ENCODE measurements at regions not wholly inside any gene's neighbourhood (a gene's known extent, or its start where the extent isn't known, plus 50 kb on each side); places are given as distances from the start of the nearest gene placed in this dataset.
"Not testable (repeated sequence)": the region's sequence is repeated elsewhere in the genome, so short reads cannot be mapped to it uniquely, and the experiment has no call there.

GRCh38 chr7:120033114-120033513 lies 239.9 kb upstream of the KCND2 start:
- H3K4me3 ChIP-seq = no peak overlapping the region
- no peaks in the 10 kb centered on the region for H3K4me1 ChIP-seq
- no peaks in the 10 kb centered on the region for H3K9me3 ChIP-seq (replicated peaks)
- no peaks in the 10 kb centered on the region for H3K36me3 ChIP-seq
- no peak overlapping the region for H3K27ac ChIP-seq
- peak in 1 of 2 experiments; percentile 40 for DNase-seq
- H3K27me3 ChIP-seq = no peaks in the 10 kb centered on the region

- no peaks in the 10 kb centered on the region for H3K9me3 ChIP-seq (replicated peaks)
- DNase-seq = no peak
- H3K36me3 ChIP-seq = no peaks in the 10 kb centered on the region
- no peak overlapping the region for H3K4me3 ChIP-seq
- H3K27me3 ChIP-seq = no peaks in the 10 kb centered on the region
- H3K27ac ChIP-seq = no peak overlapping the region
- H3K4me1 ChIP-seq = no peaks in the 10 kb centered on the region
Measured at GRCh38 chr7:120039138-120039537, 233.8 kb upstream of the KCND2 start.

GRCh38 chr7:120041798-120042197 lies 231.2 kb upstream of the KCND2 start:
- Histone ChIP-seq H3K9me3 (replicated peaks) (no peaks in the 10 kb centered on the region), H3K27me3 (no peaks in the 10 kb centered on the region), H3K4me3 (no peak overlapping the region), H3K36me3 (no peaks in the 10 kb centered on the region), H3K27ac (no peak overlapping the region), H3K4me1 (no peaks in the 10 kb centered on the region)
- DNase-seq = no peak

DNA sequence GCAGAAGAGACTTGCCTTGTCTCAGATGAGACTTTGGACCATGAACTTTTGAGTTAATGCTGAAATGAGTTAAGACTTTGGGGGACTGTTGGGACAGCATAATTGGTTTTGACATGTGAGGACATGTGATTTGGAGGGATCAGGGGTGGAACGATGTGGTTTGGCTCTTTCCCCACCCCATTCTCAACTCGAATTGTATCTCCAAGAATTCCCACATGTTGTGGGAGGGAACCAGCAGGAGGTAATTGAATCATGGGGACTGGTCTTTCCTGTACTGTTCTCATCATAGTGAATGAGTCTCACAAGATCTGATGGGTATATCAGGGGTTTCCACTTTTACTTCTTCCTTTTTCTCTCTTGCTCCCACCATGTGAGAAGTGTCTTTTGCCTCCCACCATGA lies 229.7 kb upstream of the KCND2 start:
- DNase-seq = no peak
- H3K27me3 ChIP-seq = 0 out of 2 replicates have a peak, but pooled peaks cover 4% of the 10 kb centered on the region
- no peaks in the 10 kb centered on the region for H3K4me1 ChIP-seq
- no peaks in the 10 kb centered on the region for H3K9me3 ChIP-seq (replicated peaks)
- no peaks in the 10 kb centered on the region for H3K36me3 ChIP-seq
- H3K27ac ChIP-seq = no peak overlapping the region
- H3K4me3 ChIP-seq = no peak overlapping the region

- Histone ChIP-seq H3K4me1 (no peaks in the 10 kb centered on the region), H3K9me3 (replicated peaks) (no peaks in the 10 kb centered on the region), H3K4me3 (no peak overlapping the region), H3K27me3 (0 out of 2 replicates have a peak, but pooled peaks cover 4% of the 10 kb centered on the region), H3K36me3 (no peaks in the 10 kb centered on the region), H3K27ac (no peak overlapping the region)
- DNase-seq = no peak
Measured at GRCh38 chr7:120052884-120053382, 220.0 kb upstream of the KCND2 start.

DNA sequence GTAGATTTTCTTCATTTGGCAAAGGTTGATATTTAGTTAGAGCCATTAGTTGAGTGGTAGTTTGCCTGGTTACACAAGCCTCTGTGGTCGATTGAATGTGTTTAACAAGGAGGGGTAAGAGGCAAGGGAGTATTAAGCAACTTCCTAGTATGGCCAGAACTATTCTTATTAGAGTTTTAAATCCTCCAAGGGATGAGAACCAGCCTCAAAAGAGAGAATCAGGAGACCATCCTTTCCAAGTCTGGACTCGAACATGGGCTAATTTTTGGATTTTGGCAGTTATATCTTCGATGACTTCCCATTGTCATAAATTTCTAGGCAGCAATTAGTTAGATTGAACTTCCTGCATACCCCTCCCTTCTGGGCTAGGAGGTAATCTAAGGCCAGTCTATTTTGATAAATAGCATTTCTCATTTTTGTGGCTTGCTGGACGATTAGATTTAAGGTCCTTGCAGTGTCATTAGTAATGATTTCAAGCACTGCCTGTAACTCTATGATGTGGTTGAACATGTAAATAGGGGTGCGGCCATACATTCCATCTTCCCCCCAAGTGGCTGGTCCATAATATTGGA lies 219.5 kb upstream of the KCND2 start:
- Histone ChIP-seq H3K9me3 (replicated peaks) (no peaks in the 10 kb centered on the region), H3K27ac (no peak overlapping the region)

DNA sequence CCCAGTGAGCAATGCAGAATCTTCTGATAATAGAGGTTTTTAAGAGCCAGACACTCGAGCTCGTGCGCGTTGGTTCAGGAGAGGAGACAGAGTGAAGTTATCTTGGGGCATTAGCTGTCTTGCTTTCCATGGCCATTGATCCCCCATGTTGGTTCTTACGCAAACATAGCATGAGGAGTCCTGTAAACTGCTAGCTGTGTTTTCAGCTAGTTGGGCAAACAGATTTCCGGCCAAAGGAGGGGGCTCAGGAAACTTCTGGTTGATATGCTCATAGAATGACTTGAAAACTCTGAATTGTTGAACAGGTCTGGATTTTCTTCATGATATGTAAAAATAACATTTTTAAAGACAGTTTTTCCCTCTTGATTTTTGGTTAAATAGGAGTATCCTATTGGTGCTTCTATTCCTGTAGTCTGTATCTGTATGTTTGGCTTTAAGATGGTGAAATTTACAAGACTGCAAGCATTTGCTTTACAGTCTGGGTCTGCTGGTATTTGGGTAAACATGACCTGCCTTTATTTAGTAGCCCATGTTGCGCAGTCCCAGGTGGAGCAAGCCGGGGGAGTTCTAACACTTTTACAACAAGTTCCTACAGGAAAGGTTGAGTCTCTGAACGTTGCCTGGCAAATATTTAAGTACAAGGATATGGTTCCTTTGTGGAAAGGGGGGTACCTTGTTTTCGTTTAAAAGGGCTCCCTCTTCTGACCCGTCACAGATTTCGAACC lies 218.4 kb upstream of the KCND2 start:
- H3K4me3 ChIP-seq = no peak overlapping the region
- H3K4me1 ChIP-seq = no peaks in the 10 kb centered on the region
- H3K27me3 ChIP-seq = no peaks in the 10 kb centered on the region
- no peak for DNase-seq
- no peak overlapping the region for H3K27ac ChIP-seq
- H3K36me3 ChIP-seq = no peaks in the 10 kb centered on the region
- no peaks in the 10 kb centered on the region for H3K9me3 ChIP-seq (replicated peaks)

More for the DNA sequence above, 219.5 kb upstream of the KCND2 start:
- H3K4me3 ChIP-seq = no peak overlapping the region
- H3K36me3 ChIP-seq = no peaks in the 10 kb centered on the region
- no peaks in the 10 kb centered on the region for H3K27me3 ChIP-seq
- no peaks in the 10 kb centered on the region for H3K4me1 ChIP-seq
- no peak for DNase-seq

DNA sequence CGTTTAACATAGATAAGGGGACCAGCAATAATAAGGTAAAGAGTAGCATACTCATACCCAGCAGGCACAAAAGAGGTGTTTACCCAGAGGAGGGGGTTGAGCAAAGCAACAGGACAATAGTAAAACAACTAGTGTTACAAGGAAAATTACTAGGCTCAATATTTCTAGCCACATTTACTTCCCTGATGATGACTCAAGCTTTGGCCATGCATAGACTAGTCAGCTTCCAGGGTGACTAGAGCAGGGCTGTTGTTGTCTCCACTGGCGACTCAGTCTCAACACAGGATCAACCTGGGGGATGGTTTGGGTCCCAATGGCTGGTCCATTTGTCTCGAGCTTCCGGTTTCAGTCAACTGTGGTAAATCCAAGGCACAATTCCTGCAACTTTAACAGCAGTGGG lies 217.7 kb upstream of the KCND2 start:
- Histone ChIP-seq H3K4me1 (no peaks in the 10 kb centered on the region), H3K27ac (no peak overlapping the region), H3K36me3 (no peaks in the 10 kb centered on the region), H3K27me3 (no peaks in the 10 kb centered on the region), H3K9me3 (replicated peaks) (no peaks in the 10 kb centered on the region), H3K4me3 (no peak overlapping the region)
- DNase-seq = no peak

DNA sequence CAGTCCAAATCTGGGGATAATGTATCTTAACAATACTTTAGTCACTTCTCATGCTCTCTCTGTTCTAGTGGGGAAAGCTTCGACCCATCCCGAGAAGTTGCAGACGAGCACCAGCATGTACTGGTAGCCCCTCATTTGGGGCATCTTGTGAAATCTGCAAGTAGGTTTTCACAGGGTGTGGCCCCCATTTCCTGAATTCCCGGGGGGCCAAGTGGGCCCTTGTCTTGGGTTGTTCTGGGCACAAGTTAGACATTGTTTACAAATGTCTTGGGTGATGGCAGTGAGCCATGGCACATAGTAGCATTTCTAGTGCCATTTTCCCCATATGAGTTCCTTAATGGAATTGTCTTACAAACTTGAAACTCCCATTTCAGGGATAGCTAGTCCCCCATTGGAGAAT lies 216.7 kb upstream of the KCND2 start:
- H3K27me3 ChIP-seq = no peaks in the 10 kb centered on the region
- no peaks in the 10 kb centered on the region for H3K36me3 ChIP-seq
- no peaks in the 10 kb centered on the region for H3K9me3 ChIP-seq (replicated peaks)
- H3K27ac ChIP-seq = no peak overlapping the region
- no peak for DNase-seq
- no peaks in the 10 kb centered on the region for H3K4me1 ChIP-seq
- H3K4me3 ChIP-seq = no peak overlapping the region

- no peak overlapping the region for H3K4me3 ChIP-seq
Measured at GRCh38 chr7:120059641-120060040, 213.3 kb upstream of the KCND2 start.

DNA sequence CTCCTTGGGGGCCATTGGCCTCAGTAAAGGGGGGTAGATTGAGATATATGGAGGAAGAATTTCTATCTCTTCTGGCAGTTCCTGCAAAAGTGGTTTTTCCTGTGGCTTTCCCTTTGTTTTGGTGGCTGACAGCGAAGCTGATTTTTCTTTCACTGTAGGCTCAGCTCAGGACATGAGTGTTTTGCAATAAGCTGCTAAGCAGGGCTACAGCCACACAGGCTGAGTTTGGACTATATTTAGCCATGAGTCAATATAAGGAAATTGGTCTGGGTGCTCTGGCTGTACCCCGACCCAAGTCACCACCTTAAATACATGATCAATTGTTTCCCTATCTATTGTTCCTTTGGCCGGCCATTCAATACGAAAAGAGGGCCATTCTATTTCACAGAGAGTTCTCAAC lies 212.7 kb upstream of the KCND2 start:
- Histone ChIP-seq H3K36me3 (no peaks in the 10 kb centered on the region), H3K27me3 (no peaks in the 10 kb centered on the region), H3K27ac (no peak overlapping the region), H3K9me3 (replicated peaks) (no peaks in the 10 kb centered on the region), H3K4me3 (no peak overlapping the region), H3K4me1 (no peaks in the 10 kb centered on the region)
- no peak for DNase-seq

More at GRCh38 chr7:120059641-120060040, 213.3 kb upstream of the KCND2 start:
- DNase-seq = no peak
- H3K4me1 ChIP-seq = no peaks in the 10 kb centered on the region
- no peaks in the 10 kb centered on the region for H3K9me3 ChIP-seq (replicated peaks)
- no peak overlapping the region for H3K27ac ChIP-seq
- no peaks in the 10 kb centered on the region for H3K36me3 ChIP-seq
- H3K27me3 ChIP-seq = no peaks in the 10 kb centered on the region

DNA sequence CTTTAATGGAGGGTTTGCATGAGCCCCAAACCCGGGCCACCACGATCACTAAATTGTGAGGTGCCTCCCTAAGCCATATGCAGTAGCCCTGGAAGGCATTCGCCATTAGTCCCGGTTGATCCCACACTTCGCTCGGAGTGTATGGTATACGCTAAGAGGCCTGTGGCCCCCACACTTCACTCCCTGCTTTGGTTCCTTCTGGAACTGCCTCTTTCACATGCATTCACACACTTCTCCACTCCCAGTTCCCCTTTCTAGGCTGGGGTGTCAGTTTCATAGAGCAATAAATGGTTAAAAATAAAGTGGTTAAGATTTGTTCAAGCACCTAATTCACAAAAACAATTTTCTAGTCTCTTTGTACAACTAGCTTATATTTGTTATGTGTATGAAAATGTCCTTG lies 212.1 kb upstream of the KCND2 start:
- no peak for DNase-seq
- Histone ChIP-seq H3K27ac (no peak overlapping the region), H3K27me3 (no peaks in the 10 kb centered on the region), H3K36me3 (no peaks in the 10 kb centered on the region), H3K9me3 (replicated peaks) (no peaks in the 10 kb centered on the region), H3K4me3 (no peak overlapping the region), H3K4me1 (no peaks in the 10 kb centered on the region)

DNA sequence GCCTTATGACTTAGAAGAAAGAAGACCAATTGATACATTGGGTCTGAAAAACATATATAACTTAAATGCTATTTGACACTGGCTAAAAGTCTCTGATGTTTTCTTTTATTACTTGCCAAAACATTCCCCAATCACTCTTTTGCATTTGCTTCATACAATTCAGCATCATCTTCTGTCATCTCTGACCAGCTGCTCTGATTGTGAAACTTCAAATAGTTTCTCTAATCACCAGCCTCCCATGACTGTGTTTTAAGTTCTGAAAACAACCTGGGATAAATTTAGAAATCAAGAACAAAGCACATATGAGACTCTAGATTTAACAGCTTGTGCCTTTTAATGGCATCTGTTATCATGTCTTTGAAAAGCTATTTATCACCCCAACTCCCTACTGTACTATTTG lies 208.4 kb upstream of the KCND2 start:
- Histone ChIP-seq H3K27ac (no peak overlapping the region), H3K36me3 (no peaks in the 10 kb centered on the region), H3K4me3 (no peak overlapping the region), H3K9me3 (replicated peaks) (no peaks in the 10 kb centered on the region), H3K4me1 (no peaks in the 10 kb centered on the region), H3K27me3 (no peaks in the 10 kb centered on the region)
- DNase-seq = no peak

DNA sequence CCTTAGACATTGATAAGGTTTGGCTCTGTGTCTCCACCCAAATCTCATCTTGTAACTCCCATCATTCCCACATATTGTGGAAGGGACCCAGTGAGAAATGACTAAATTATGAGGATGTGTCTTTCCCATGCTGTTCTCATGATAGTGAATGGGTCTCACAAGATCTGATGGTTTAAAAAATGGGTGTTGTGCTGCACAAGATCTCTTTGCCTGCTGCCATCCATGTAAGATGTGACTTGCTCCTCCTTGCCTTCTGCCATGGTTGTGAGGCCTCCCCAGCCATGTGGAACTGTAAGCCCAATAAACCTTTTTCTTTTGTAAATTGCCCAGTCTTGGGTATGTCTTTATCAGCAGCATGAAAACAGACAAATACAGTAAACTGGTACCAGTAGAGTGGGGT lies 206.1 kb upstream of the KCND2 start:
- not testable (repeated sequence) for H3K4me3 ChIP-seq; H3K36me3 ChIP-seq; H3K9me3 ChIP-seq (replicated peaks); H3K27ac ChIP-seq; H3K27me3 ChIP-seq; H3K4me1 ChIP-seq; DNase-seq

DNA sequence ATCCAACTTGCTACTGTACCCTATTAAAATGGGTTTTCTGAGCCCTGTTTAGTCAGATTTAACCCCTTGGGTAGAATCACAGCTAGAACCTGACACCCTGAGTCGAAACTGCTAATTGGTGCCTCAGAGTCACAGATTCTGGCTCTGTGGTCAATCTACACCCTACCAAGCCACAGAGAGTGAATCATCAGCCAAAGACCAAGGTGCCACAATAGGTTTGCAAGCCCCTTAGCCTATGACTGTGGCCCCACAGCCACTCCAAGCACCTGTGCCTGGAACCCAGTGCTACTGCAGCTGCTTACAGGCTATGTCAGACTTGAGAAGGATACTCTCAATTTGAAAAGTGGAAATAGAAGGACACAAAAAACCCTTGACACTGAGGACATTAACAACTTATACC lies 202.8 kb upstream of the KCND2 start:
- Histone ChIP-seq H3K4me3 (no peak overlapping the region), H3K9me3 (replicated peaks) (no peaks in the 10 kb centered on the region), H3K4me1 (no peaks in the 10 kb centered on the region), H3K36me3 (no peaks in the 10 kb centered on the region), H3K27ac (no peak overlapping the region), H3K27me3 (no peaks in the 10 kb centered on the region)
- DNase-seq = no peak

DNA sequence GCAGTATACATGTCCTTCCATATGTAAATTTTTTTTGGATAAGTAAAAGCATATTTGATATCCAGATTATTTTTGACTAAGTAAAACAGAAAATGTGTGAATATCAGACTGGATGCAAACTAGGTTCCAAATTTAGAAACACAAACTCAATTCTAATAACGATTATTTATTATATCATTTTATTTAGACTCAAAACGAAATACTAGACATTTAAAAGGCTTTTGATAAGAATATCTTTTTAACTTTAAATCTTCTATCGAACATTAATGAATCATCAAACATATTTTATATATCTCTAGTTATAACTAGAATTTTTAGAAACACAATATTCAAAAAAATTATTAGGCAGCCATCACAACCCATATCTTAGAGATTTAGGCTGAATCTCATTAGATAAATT lies 195.2 kb upstream of the KCND2 start:
- H3K9me3 ChIP-seq (replicated peaks) = no peaks in the 10 kb centered on the region
- no peak for DNase-seq
- no peaks in the 10 kb centered on the region for H3K36me3 ChIP-seq
- peaks cover 3% of the 10 kb centered on the region; the same call in 1 of the 2 replicates for H3K27me3 ChIP-seq
- H3K4me1 ChIP-seq = no peaks in the 10 kb centered on the region
- no peak overlapping the region for H3K27ac ChIP-seq
- no peak overlapping the region for H3K4me3 ChIP-seq
